HG02973 (cell line): ENCODE measurements at regions not wholly inside any gene's neighbourhood (a gene's known extent, or its start where the extent isn't known, plus 50 kb on each side); places are given as distances from the start of the nearest gene placed in this dataset.

Experiments used
- ATAC-seq: cut with Tn5 transposase; IDR thresholded peaks from one replicate; pipeline ENCODE4 v1.9.1; 2021; ENCODE audit warnings: moderate library complexity; ENCODE audit not compliant: unreplicated experiment

GRCh38 chr5:4053136-4053535, 457.5 kb downstream of the IRX1 start:
- ATAC-seq, result no peak

DNA sequence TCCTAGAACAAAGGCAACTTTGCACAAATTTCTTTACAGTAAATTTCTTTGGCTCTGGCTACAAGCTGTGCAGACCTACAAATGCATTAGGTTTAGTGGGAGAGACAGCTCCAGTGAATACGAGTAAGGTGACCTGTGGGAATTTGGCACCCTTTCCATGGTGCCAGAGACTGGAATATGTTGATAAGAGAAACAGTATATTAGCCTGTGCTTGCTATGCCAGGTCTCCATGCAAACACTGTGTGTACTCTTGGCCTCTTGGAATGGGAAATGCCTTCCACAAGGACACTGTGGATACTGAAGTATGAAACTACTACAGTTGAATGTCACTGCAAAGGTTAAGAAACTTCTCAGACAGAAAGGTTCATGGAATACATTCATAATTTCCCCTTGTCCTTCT, 458.5 kb downstream of the IRX1 start:
- ATAC-seq, result no peak

DNA sequence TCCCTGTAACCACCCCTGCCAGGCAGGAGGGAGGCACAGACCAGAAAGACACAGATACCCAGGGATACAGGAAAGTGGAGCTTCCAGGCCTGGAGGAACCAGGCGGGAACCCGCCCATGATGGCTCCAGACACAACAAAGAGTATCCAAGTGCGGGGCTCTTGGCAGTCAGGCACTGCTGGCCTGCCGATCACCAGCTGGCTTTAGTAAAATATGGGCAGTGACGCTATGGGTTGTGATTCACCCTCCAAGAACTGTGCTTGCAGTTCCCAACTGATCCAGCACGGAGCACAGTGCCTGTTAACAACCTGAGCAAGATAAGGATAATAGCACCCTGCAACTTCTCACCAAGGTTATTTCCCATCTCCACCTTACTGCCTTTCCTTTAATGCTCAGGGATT, 463.3 kb downstream of the IRX1 start:
- ATAC-seq, result no peak

GRCh38 chr5:4065472-4066320, 470.1 kb downstream of the IRX1 start:
- no peak for ATAC-seq

- ATAC-seq, result no peak
These were observed 472.5 kb downstream of the IRX1 start for GRCh38 chr5:4068171-4068570.

DNA sequence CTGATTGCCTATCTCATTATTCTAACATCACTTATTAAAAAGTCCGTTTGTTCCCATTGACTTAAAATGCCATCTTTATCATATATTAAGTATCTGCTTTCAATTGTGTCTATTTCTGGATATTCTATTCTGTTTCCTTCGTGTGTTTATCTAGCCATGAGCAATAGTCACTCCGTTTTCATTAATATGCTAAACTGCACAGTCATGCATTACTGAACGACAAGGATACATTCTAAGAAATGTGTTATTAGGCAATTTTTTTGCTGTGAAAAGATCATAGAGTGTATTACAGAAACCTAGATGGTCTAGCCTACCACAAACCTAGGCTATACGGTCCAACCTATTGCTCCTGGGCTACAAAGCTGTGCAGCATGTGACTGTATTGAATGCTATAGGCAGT, 482.9 kb downstream of the IRX1 start:
- ATAC-seq, result no peak

- ATAC-seq, result no peak
These were observed 484.2 kb downstream of the IRX1 start for GRCh38 chr5:4079831-4080230.

GRCh38 chr5:4080370-4080769, 484.7 kb downstream of the IRX1 start:
- no peak for ATAC-seq

GRCh38 chr5:4081059-4081458, 485.4 kb downstream of the IRX1 start:
- ATAC-seq, result no peak

- no peak for ATAC-seq
These were observed 485.8 kb downstream of the IRX1 start for GRCh38 chr5:4081466-4081865.

- no peak for ATAC-seq
These were observed 487.4 kb downstream of the IRX1 start for GRCh38 chr5:4082966-4083564.

DNA sequence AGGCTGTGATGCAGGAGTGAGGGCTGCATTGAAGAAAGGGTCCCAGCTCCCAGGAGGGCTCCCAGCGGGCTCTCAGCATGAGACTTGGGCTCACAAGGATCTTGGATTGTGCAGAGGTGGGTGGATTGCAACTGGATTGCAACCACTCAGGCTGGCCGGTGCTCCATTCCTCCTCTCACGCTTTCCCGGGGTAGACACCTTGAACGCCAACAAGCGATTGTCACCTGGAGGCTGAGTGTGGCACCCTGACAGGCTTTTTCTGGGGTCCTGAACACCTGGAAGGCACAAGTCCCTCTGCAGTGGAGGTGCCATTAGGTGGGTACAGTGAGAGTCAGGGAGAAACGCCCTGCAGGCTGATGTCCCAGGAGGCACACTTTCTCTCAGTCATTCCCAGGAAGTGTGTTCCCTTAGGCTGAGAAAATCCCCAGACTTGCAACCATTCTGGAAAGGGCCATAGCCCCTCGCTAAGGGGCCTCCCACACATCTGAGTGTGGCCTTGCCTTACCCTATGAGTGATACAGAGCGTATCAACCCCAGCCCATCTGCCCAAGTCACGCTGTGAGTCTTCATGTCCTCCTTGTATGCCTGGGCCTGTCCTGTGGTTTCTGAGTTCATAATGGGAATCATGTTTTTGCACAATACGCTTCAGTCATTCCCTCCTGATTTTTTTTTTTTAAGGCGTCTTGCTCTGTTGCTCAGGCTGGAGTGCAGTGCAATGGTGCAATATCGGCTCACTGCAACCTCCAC, 488.1 kb downstream of the IRX1 start:
- no peak for ATAC-seq

GRCh38 chr5:4086081-4086480, 490.4 kb downstream of the IRX1 start:
- no peak for ATAC-seq

DNA sequence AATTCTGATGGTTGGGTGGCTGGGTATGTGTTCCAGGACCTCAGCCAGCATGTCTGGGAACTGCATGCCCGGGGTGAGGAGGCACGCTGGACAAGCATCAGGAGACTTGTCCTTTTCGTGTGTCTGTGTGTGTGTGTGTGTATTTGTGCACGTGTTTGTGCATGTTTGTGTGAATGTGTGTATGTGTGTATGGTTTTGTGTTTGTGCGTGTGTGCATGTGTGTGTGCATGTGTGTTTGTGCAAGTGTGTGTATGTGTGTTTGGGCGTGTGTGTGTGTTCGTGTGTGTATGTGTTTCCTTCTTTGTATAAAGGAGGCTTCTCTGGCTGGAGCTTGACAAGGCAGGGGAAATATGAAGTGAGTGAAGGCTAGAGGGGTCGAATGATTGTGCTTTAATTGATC, 491.5 kb downstream of the IRX1 start:
- no peak for ATAC-seq

DNA sequence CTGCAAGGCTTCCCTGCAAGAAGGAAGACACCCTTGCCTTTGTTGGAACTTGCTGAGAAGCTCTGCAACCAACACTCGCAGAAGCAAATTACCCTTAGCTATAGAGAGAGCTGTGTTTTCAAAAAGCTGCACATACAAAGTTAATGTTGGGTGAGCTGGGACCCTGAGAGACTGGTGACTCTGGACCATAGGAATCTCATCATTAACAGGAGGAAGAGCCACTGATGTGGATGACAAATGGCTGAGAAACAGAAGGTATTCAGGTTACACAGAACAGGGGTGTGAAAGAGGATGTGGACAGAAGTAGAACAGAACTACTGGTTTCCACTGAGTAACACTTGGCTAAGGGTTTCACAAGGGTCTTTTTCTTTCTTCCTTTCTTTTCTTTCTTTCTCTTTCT, 493.5 kb downstream of the IRX1 start:
- no peak for ATAC-seq

- no peak for ATAC-seq
These were observed 497.6 kb downstream of the IRX1 start for GRCh38 chr5:4093236-4093635.

DNA sequence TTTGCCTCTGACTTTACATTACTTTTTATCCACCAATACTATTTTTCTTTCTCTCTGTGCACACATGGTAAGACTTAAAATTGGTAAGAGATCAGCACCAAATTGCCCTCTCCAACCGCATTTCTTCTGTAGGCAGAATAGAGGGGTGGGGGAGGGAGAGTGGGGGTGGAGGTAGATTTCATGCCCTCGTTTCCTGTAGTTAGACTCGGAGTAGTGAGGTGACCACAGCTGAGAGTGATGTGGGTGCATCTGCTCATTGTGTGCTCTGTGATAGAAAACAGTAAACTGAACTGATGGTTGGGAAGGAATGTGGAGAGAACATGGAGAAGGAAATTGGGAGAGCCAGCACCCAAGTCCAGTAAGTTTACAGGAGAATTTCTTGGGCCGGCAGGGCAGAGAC, 498.3 kb downstream of the IRX1 start:
- no peak for ATAC-seq

DNA sequence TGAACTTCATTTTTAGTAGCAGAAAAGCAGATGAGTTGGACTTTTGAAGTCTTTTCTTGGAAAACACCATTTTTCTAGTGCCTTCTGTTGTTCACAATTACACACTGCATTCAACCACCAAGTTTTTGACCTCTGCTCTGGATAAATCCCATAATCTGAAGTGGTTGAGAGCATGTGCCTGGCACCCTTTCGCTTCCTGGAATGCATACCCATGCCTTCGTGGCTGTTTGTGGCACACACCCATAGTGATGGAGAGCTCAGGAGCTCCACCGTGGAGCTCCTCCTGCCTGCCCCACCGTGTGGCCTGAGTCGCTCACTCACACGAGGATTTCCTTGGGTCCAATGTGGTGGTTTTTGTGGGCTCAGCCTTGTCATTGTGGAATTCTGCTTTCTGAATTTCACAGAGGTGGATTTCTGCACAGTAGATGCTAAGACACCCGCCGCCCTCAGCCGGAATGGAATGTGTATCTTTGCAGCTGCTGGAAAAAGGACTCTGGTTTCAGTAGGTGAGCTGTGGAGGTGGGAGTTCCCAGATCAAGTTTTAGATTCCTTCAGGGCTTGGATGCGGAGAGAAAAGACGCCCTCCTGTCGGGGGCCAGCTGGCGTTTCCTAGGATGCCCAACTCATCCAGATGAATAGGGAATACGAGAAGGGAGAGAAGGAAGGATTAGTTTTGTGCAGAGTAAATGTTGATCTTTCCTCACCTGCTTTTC, 500.4 kb downstream of the IRX1 start:
- no peak for ATAC-seq

- no peak for ATAC-seq
These were observed 501.6 kb downstream of the IRX1 start for GRCh38 chr5:4097199-4097598.

DNA sequence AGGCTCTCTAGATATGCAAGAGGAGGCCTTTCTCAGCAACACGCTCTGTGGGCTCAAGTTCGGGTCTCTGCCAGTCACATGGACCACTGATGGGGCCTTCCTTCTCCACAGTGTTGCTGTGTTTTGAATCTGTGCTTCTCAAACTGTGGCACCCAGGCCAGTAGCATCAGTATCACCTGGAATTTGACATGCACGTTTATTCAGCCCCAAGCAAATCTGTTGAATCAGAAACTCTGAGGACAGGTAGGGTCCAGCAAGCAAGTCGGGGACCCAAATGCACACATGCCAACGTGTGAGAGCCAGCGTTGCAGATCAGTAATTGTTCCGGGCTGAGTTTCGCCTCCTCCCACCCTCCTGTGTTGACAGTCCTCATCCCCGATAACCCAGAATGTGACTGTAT, 502.6 kb downstream of the IRX1 start:
- ATAC-seq, result no peak

DNA sequence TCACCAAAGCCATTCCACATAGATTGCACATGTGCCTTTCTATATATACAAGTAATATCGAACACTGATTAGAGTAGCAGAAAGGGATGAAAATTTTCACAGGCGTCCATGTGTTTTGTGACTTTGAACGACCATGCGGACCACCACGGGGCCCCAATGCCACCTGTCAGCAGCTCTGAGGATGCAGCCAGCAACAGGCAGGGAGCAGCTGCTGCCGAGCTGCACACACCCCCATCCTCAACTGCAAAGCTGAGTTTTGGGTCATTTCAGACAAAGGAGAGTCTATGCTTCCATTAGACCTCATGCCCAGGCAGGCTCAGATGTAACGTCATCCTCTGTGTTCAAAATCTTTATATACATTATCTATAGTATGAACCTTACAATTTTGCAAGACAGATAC, 503.8 kb downstream of the IRX1 start:
- ATAC-seq, result no peak
